SK-N-SH treated with all-trans-retinoic acid at 6 μM for 48 hours (cell line): ENCODE measurements at regions not wholly inside any gene's neighbourhood (a gene's known extent, or its start where the extent isn't known, plus 50 kb on each side); places are given as distances from the start of the nearest gene placed in this dataset.

ENCODE experiments used
- CREB5 ChIP-seq: fragments of 250-450 bp; sonication (Bioruptor Pico); IDR thresholded peaks from 2 replicates; pipeline ENCODE4 v1.5.1; 2020; ENCODE audit warnings: low read depth, mild to moderate bottlenecking, moderate library complexity
- GLIS3 ChIP-seq: fragments of 250-450 bp; sonication (Bioruptor Pico); IDR thresholded peaks from 2 replicates; pipeline ENCODE4 v1.5.0; 2020; ENCODE audit warnings: mild to moderate bottlenecking, moderate library complexity
- POU6F1 ChIP-seq: fragments of 250-450 bp; sonication (Bioruptor Pico); IDR thresholded peaks from 2 replicates; pipeline ENCODE4 v1.8.0; 2021; ENCODE audit warnings: low read depth, mild to moderate bottlenecking, moderate library complexity, borderline replicate concordance
- SNAI2 ChIP-seq: fragments of 250-450 bp; sonication (Bioruptor Pico); IDR thresholded peaks from 2 replicates; pipeline ENCODE4 v1.5.0; 2020; ENCODE audit warnings: mild to moderate bottlenecking, moderate library complexity
- TOX ChIP-seq: fragments of 250-450 bp; sonication (Bioruptor Pico); IDR thresholded peaks from 2 replicates; pipeline ENCODE4 v1.8.0; 2021; ENCODE audit warnings: mild to moderate bottlenecking, moderate library complexity, borderline replicate concordance
- ZFP30 ChIP-seq: fragments of 450-650 bp; formaldehyde crosslinking; IDR thresholded peaks from 2 replicates; pipeline ENCODE4 v1.5.0; 2022; ENCODE audit warnings: mild to moderate bottlenecking, moderate library complexity
- ZNF70 ChIP-seq: fragments of 450-650 bp; formaldehyde crosslinking; IDR thresholded peaks from 2 replicates; pipeline ENCODE4 v1.5.0; 2020; ENCODE audit warnings: mild to moderate bottlenecking, moderate library complexity
- ZNF8 ChIP-seq: fragments of 450-650 bp; formaldehyde crosslinking; IDR thresholded peaks from 2 replicates; pipeline ENCODE4 v1.5.0; 2020; ENCODE audit warnings: mild to moderate bottlenecking, moderate library complexity
- TF ChIP-seq, protein P1 (sequence below): fragments of 250-450 bp; sonication (Bioruptor Pico); IDR thresholded peaks from 2 replicates; pipeline ENCODE4 v1.8.0; 2020; ENCODE audit warnings: mild to moderate bottlenecking, moderate library complexity, borderline replicate concordance

- no peak for TF ChIP-seq ZFP30
- TF ChIP-seq TOX (CRISPR knock-in tag) = no peak
- TF ChIP-seq, protein P1, sequence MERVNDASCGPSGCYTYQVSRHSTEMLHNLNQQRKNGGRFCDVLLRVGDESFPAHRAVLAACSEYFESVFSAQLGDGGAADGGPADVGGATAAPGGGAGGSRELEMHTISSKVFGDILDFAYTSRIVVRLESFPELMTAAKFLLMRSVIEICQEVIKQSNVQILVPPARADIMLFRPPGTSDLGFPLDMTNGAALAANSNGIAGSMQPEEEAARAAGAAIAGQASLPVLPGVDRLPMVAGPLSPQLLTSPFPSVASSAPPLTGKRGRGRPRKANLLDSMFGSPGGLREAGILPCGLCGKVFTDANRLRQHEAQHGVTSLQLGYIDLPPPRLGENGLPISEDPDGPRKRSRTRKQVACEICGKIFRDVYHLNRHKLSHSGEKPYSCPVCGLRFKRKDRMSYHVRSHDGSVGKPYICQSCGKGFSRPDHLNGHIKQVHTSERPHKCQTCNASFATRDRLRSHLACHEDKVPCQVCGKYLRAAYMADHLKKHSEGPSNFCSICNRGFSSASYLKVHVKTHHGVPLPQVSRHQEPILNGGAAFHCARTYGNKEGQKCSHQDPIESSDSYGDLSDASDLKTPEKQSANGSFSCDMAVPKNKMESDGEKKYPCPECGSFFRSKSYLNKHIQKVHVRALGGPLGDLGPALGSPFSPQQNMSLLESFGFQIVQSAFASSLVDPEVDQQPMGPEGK (CRISPR knock-in tag) = no peak
- TF ChIP-seq SNAI2 (CRISPR knock-in tag) = no peak
- no peak for TF ChIP-seq POU6F1 (CRISPR knock-in tag)
- TF ChIP-seq ZNF70 (CRISPR knock-in tag) = no peak
- no peak for TF ChIP-seq GLIS3 (CRISPR knock-in tag)
- TF ChIP-seq ZNF8 = no peak
- no peak for TF ChIP-seq CREB5
These were observed 1101.8 kb downstream of the SORCS3 start for GRCh38 chr10:105742923-105743322.
